ENCODE measurements at regions not wholly inside any gene's neighbourhood (a gene's known extent, or its start where the extent isn't known, plus 50 kb on each side); places are given as distances from the start of the nearest gene placed in this dataset.
"Not testable (repeated sequence)": the region's sequence is repeated elsewhere in the genome, so short reads cannot be mapped to it uniquely, and the experiment has no call there.

DNA sequence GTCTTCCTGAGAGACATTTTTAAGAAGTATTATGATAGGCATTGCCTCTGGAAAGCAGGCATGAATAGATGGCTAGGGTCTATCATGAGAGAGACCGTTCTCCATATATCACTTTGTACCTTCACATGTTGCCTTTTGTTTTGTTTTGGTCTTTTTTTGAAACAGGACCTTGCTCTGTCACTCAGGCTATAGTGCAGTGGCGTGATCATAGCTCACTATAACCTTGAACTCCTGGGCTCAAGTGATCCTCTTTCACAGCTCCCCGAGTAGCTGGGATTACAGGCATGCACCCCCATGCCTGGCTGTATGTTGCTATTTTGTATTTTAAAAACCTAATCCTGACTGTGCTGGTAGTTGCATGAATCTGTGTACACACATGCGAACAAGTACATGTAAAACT lies 869.6 kb upstream of the DEFB115 start:
- DNase-seq; H3K79me2 ChIP-seq (ENCODE audit: low read length); H3K9me3 ChIP-seq (ENCODE audit: low read length); H3K36me3 ChIP-seq (ENCODE audit: insufficient read depth, low read length); H3K4me1 ChIP-seq (ENCODE audit: low read length); H4K20me1 ChIP-seq (ENCODE audit: insufficient read depth, low read depth, low read length); H3K4me2 ChIP-seq (ENCODE audit: low read depth, low read length, poor library complexity, severe bottlenecking); H3K4me3 ChIP-seq (ENCODE audit: low read length); H3K9ac ChIP-seq (ENCODE audit: low read length); H3K9me2 ChIP-seq (replicated peaks; ENCODE audit: insufficient read depth, low read length); H2AFZ ChIP-seq (ENCODE audit: low read length); H3K27me3 ChIP-seq (ENCODE audit: low read length); H3K27ac ChIP-seq (ENCODE audit: low read length): not testable (repeated sequence)

DNA sequence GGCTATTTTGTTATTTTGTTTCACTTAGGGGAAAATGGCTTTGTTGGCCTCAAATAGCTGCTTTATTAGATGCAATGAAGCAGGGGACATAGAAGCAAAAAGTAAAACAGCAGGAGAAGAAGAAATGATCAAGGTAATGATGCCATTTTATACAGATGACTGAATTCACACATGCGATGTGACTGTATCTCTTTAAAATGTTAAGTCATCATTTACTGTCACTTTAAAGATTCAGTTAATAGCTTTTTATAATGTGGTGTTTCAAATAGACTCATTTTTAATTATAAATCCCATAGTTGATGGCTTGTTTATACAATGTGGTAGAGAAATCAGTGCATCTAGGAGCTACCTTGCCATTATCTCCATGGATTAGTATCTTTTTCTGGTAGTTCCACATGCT lies 863.9 kb upstream of the DEFB115 start:
- H3K27ac ChIP-seq (ENCODE audit: low read length); H3K36me3 ChIP-seq (ENCODE audit: insufficient read depth, low read length); H3K79me2 ChIP-seq (ENCODE audit: low read length); H3K9me2 ChIP-seq (replicated peaks; ENCODE audit: insufficient read depth, low read length); H2AFZ ChIP-seq (ENCODE audit: low read length); H3K9ac ChIP-seq (ENCODE audit: low read length); H4K20me1 ChIP-seq (ENCODE audit: insufficient read depth, low read depth, low read length); H3K4me1 ChIP-seq (ENCODE audit: low read length); H3K4me2 ChIP-seq (ENCODE audit: low read depth, low read length, poor library complexity, severe bottlenecking); H3K27me3 ChIP-seq (ENCODE audit: low read length); H3K9me3 ChIP-seq (ENCODE audit: low read length); H3K4me3 ChIP-seq (ENCODE audit: low read length); DNase-seq: not testable (repeated sequence)

DNA sequence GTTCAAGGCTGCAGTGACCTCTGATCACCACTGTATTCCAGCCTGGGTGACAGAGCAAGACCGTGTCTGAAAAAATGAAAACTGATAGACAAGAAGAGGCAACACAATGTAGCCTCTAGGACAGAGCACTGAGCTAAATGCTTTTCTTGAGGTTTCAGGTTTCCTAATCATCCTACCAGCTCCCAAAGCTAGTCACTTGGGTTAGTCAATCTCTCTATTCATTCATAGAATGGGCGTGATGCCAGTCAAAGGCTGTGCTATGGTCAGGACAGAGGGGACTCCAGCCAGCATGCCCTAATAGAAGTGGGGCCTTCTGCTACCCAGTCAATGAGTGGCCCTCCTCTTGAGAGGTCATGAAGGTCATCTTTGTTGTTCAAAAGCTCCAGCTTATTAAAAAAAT lies 860.4 kb upstream of the DEFB115 start:
- not testable (repeated sequence) for H3K9ac ChIP-seq (ENCODE audit: low read length); H3K79me2 ChIP-seq (ENCODE audit: low read length); H3K9me3 ChIP-seq (ENCODE audit: low read length); H3K9me2 ChIP-seq (replicated peaks; ENCODE audit: insufficient read depth, low read length); H2AFZ ChIP-seq (ENCODE audit: low read length); H3K27ac ChIP-seq (ENCODE audit: low read length); DNase-seq; H4K20me1 ChIP-seq (ENCODE audit: insufficient read depth, low read depth, low read length); H3K4me2 ChIP-seq (ENCODE audit: low read depth, low read length, poor library complexity, severe bottlenecking); H3K36me3 ChIP-seq (ENCODE audit: insufficient read depth, low read length); H3K4me1 ChIP-seq (ENCODE audit: low read length); H3K27me3 ChIP-seq (ENCODE audit: low read length); H3K4me3 ChIP-seq (ENCODE audit: low read length)

DNA sequence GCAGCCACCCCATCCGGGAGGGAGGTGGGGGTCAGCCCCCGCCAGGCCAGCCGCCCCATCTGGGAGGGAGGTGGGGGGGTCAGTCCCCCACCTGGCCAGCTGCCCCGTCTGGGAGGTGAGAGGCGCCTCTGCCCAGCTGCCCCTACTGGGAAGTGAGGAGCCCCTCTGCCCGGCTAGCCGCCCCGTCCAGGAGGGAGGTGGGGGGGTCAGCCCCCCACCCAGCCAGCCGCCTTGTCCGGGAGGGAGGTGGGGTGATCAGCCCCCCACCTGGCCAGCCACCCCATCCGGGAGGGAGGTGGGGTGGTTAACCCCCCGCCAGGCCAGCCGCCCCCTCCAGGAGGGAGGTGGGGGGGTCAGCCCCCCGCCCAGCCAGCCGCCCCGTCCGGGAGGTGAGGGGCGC lies 852.4 kb upstream of the DEFB115 start:
- H3K4me1 ChIP-seq (ENCODE audit: low read length); H3K27ac ChIP-seq (ENCODE audit: low read length); H3K79me2 ChIP-seq (ENCODE audit: low read length); H3K4me3 ChIP-seq (ENCODE audit: low read length); H3K9ac ChIP-seq (ENCODE audit: low read length); H3K9me3 ChIP-seq (ENCODE audit: low read length); DNase-seq; H3K4me2 ChIP-seq (ENCODE audit: low read depth, low read length, poor library complexity, severe bottlenecking); H2AFZ ChIP-seq (ENCODE audit: low read length); H4K20me1 ChIP-seq (ENCODE audit: insufficient read depth, low read depth, low read length); H3K36me3 ChIP-seq (ENCODE audit: insufficient read depth, low read length); H3K27me3 ChIP-seq (ENCODE audit: low read length); H3K9me2 ChIP-seq (replicated peaks; ENCODE audit: insufficient read depth, low read length): not testable (repeated sequence)

DNA sequence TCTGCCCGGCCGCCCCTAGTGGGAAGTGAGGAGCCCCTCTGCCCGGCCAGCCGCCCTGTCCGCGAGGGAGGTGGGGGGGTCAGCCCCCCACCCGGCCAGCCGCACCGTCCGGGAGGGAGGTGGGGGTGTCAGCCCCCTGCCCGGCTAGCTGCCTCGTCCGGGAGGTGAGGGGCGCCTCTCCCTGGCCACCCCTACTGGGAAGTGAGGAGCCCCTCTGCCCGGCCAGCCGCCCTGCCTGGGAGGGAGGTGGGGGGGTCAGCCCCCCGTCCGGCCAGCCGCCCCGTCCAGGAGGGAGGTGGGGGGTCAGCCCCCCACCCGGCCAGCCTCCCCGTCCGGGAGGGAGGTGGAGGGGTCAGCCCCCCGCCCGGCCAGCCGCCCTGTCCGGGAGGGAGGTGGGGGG lies 851.9 kb upstream of the DEFB115 start:
- not testable (repeated sequence) for H3K27ac ChIP-seq (ENCODE audit: low read length); H3K36me3 ChIP-seq (ENCODE audit: insufficient read depth, low read length); H3K79me2 ChIP-seq (ENCODE audit: low read length); H4K20me1 ChIP-seq (ENCODE audit: insufficient read depth, low read depth, low read length); H3K4me1 ChIP-seq (ENCODE audit: low read length); H3K9me3 ChIP-seq (ENCODE audit: low read length); H3K9ac ChIP-seq (ENCODE audit: low read length); H3K27me3 ChIP-seq (ENCODE audit: low read length); H3K4me3 ChIP-seq (ENCODE audit: low read length); H3K9me2 ChIP-seq (replicated peaks; ENCODE audit: insufficient read depth, low read length); DNase-seq; H3K4me2 ChIP-seq (ENCODE audit: low read depth, low read length, poor library complexity, severe bottlenecking); H2AFZ ChIP-seq (ENCODE audit: low read length)

DNA sequence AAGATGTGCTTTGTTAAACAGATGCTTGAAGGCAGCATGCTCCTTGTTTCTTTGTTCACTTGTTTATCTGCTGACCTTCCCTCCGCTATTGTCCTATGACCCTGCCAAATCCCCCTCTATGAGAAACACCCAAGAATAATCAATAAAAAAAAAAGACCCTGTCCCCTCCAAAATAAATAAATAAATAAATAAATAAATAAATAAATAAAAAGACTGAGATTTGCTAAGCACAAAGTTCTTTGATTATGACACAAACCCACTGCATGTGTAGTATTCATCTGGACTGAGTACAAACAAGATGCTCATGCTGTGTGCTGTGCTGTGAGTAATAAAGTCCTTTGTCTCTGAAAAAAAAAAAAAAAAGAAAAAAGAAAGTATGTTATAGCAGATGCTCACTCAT lies 851.1 kb upstream of the DEFB115 start:
- not testable (repeated sequence) for H3K4me3 ChIP-seq (ENCODE audit: low read length); H3K9me3 ChIP-seq (ENCODE audit: low read length); H3K9me2 ChIP-seq (replicated peaks; ENCODE audit: insufficient read depth, low read length)

DNA sequence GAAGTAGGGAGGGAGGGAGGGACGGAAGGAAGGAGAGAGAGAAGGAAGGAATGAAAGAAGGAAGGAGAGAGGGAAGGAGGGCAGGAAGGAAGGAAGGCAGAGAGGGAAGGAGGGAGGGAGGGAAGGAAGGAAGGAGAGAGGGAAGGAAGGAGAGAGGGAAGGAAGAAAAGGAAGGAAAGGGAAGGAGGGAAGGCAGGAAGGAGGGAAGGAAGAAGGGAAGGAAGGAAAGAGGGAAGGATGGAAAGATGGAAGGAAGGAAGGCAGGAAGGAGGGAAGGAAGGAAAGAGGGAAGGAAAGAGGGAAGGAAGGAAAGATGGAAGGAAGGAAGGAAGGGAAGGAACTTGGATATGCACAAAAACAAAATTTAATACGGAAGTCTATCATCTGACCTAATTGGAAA lies 844.5 kb upstream of the DEFB115 start:
- H2AFZ ChIP-seq (ENCODE audit: low read length): no peak overlapping the region
- H3K4me1 ChIP-seq (ENCODE audit: low read length): no peaks in the 10 kb centered on the region
- H3K9me2 ChIP-seq (replicated peaks; ENCODE audit: insufficient read depth, low read length): no peaks in the 10 kb centered on the region
- H3K9me3 ChIP-seq (ENCODE audit: low read length): no peaks in the 10 kb centered on the region
- no peak overlapping the region for H3K9ac ChIP-seq (ENCODE audit: low read length)
- H3K36me3 ChIP-seq (ENCODE audit: insufficient read depth, low read length): no peaks in the 10 kb centered on the region
- H3K4me2 ChIP-seq (ENCODE audit: low read depth, low read length, poor library complexity, severe bottlenecking): no peak overlapping the region
- no peaks in the 10 kb centered on the region for H4K20me1 ChIP-seq (ENCODE audit: insufficient read depth, low read depth, low read length)
- no peaks in the 10 kb centered on the region for H3K27me3 ChIP-seq (ENCODE audit: low read length)
- H3K27ac ChIP-seq (ENCODE audit: low read length): no peak overlapping the region
- no peaks in the 10 kb centered on the region for H3K79me2 ChIP-seq (ENCODE audit: low read length)
- H3K4me3 ChIP-seq (ENCODE audit: low read length): no peak overlapping the region
- no peak for DNase-seq

More for the DNA sequence above, 851.1 kb upstream of the DEFB115 start:
- not testable (repeated sequence) for H3K4me1 ChIP-seq (ENCODE audit: low read length); H3K9ac ChIP-seq (ENCODE audit: low read length); H2AFZ ChIP-seq (ENCODE audit: low read length); H3K27ac ChIP-seq (ENCODE audit: low read length); H4K20me1 ChIP-seq (ENCODE audit: insufficient read depth, low read depth, low read length); H3K4me2 ChIP-seq (ENCODE audit: low read depth, low read length, poor library complexity, severe bottlenecking); DNase-seq; H3K27me3 ChIP-seq (ENCODE audit: low read length); H3K36me3 ChIP-seq (ENCODE audit: insufficient read depth, low read length); H3K79me2 ChIP-seq (ENCODE audit: low read length)

DNA sequence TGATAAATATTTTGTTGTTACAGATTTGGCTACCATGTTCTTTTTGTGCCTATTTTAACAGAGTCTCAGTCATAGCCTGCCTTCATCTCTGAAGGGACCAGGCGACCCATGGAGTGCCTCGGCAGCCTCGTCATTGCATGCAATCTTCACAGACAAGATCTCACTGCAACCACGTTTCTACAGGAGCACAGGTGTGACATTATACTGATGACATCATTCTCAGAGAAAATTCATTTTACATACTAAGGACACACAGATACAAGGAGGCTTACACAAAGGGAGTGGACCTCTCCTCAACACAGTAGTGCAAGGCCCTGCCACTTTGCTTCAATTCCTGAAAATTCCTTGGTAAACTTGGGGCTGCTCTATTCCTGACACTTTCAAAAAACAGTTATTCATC lies 840.1 kb upstream of the DEFB115 start:
- not testable (repeated sequence) for H3K79me2 ChIP-seq (ENCODE audit: low read length); H3K4me2 ChIP-seq (ENCODE audit: low read depth, low read length, poor library complexity, severe bottlenecking); H3K9me2 ChIP-seq (replicated peaks; ENCODE audit: insufficient read depth, low read length); H3K27me3 ChIP-seq (ENCODE audit: low read length); H3K9ac ChIP-seq (ENCODE audit: low read length); H3K27ac ChIP-seq (ENCODE audit: low read length); H3K4me1 ChIP-seq (ENCODE audit: low read length); H2AFZ ChIP-seq (ENCODE audit: low read length); H3K36me3 ChIP-seq (ENCODE audit: insufficient read depth, low read length); H3K9me3 ChIP-seq (ENCODE audit: low read length); H3K4me3 ChIP-seq (ENCODE audit: low read length); H4K20me1 ChIP-seq (ENCODE audit: insufficient read depth, low read depth, low read length); DNase-seq

DNA sequence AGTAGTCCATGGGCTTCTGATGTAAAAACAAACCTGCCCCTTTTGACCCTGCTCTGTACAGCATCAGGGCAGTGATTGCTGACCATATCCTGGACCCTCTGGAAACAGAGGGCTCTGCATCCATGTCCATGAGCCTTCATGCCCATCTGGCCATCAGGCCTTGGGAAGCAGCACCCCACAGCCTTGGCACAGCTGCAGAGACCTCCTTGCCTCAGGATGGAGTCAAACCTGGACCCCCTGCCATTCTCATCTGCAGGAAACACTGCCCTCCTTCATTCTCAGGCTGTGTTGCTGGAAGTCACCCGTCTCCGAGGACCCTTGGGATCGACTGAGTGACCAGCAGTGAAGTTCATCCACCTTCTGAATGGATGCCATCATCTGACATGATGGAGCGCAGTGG lies 839.1 kb upstream of the DEFB115 start:
- DNase-seq; H3K79me2 ChIP-seq (ENCODE audit: low read length); H3K4me2 ChIP-seq (ENCODE audit: low read depth, low read length, poor library complexity, severe bottlenecking); H3K27me3 ChIP-seq (ENCODE audit: low read length); H3K36me3 ChIP-seq (ENCODE audit: insufficient read depth, low read length); H3K4me3 ChIP-seq (ENCODE audit: low read length); H4K20me1 ChIP-seq (ENCODE audit: insufficient read depth, low read depth, low read length); H3K9me2 ChIP-seq (replicated peaks; ENCODE audit: insufficient read depth, low read length); H3K9me3 ChIP-seq (ENCODE audit: low read length); H2AFZ ChIP-seq (ENCODE audit: low read length); H3K4me1 ChIP-seq (ENCODE audit: low read length); H3K9ac ChIP-seq (ENCODE audit: low read length); H3K27ac ChIP-seq (ENCODE audit: low read length): not testable (repeated sequence)

Data from Karpas-422 (cell line).